ENCODE measurements at regions not wholly inside any gene's neighbourhood (a gene's known extent, or its start where the extent isn't known, plus 50 kb on each side); places are given as distances from the start of the nearest gene placed in this dataset.

- TF ChIP-seq POLR2AphosphoS5 (IDR thresholded peaks at IDR 0.05) (no peak), POLR2A (IDR thresholded peaks at IDR 0.05) (no peak), CTCF (IDR thresholded peaks at IDR 0.05) (no peak)
These were observed 86.7 kb upstream of the STMND1 start for GRCh38 chr6:17015144-17015543.

All from suprapubic skin (tissue), 4 donors.